Liver (tissue), 7 donors: ENCODE measurements at regions not wholly inside any gene's neighbourhood (a gene's known extent, or its start where the extent isn't known, plus 50 kb on each side); places are given as distances from the start of the nearest gene placed in this dataset.
A peak's percentile ranks its signal among the peaks of the same experiment; 100 is the strongest.

ENCODE experiments used
- DNase-seq: peaks from one replicate; pipeline ENCODE4 v3.0.0-alpha.2; 2017; ENCODE audit warnings: low spot score
- H3K27ac ChIP-seq, 2 donors: one replicate each; pipeline ENCODE4 v1.7.0; 2013; ENCODE audit warnings: inconsistent platforms in 2 of 2, low read length in 2 of 2, control low read depth in 1 of 2, low read depth in 1 of 2, mild to moderate bottlenecking in 1 of 2
- H3K27me3 ChIP-seq, 4 donors: one replicate each; pipeline versions ENCODE4 v1.6.1 to v1.7.0; 2013; ENCODE audit warnings: low read length in 3 of 4, inconsistent platforms in 1 of 4, mild to moderate bottlenecking in 1 of 4, moderate library complexity in 1 of 4; ENCODE audit not compliant: control insufficient read depth in 4 of 4, insufficient read depth in 4 of 4
- H3K36me3 ChIP-seq, 4 donors: one replicate each; pipeline versions ENCODE4 v1.6.1 to v1.7.0; 2013; ENCODE audit warnings: low read length in 3 of 4, mild to moderate bottlenecking in 3 of 4, low read depth in 1 of 4, moderate library complexity in 1 of 4; ENCODE audit not compliant: control insufficient read depth in 4 of 4, insufficient read depth in 3 of 4
- H3K4me1 ChIP-seq, 4 donors: one replicate each; pipeline versions ENCODE4 v1.6.1 to v1.7.0; 2013; ENCODE audit warnings: low read length in 3 of 4, mild to moderate bottlenecking in 3 of 4, moderate library complexity in 1 of 4; ENCODE audit not compliant: control insufficient read depth in 4 of 4, insufficient read depth in 4 of 4
- H3K4me3 ChIP-seq, 3 donors: one replicate each; pipeline versions ENCODE4 v1.6.1 to v1.7.0; 2013; ENCODE audit warnings: low read length in 3 of 3, control low read depth in 1 of 3, low read depth in 1 of 3, mild to moderate bottlenecking in 1 of 3
- H3K9ac ChIP-seq, 2 donors: one replicate each; pipeline ENCODE4 v1.7.0; 2013; ENCODE audit warnings: low read length in 2 of 2, mild to moderate bottlenecking in 2 of 2, moderate library complexity in 2 of 2, control low read depth in 1 of 2, low read depth in 1 of 2
- H3K9me3 ChIP-seq, 4 donors: one replicate each; pipeline versions ENCODE4 v1.6.1 to v1.7.0; 2013; ENCODE audit warnings: low read length in 3 of 4; ENCODE audit not compliant: control insufficient read depth in 4 of 4
- EGR1 ChIP-seq, 2 donors: IDR thresholded peaks; 2 replicates each; pipeline ENCODE4 v1.6.1; 2016 to 2018; ENCODE audit warnings: antibody characterized with exemption in 2 of 2, low read depth in 2 of 2
- FOXA1 ChIP-seq: IDR thresholded peaks from 2 replicates; pipeline ENCODE4 v1.6.1; 2016; ENCODE audit warnings: antibody characterized with exemption
- FOXA2 ChIP-seq: IDR thresholded peaks from 2 replicates; pipeline ENCODE4 v1.6.1; 2016; ENCODE audit warnings: antibody characterized with exemption
- GABPA ChIP-seq, 2 donors: IDR thresholded peaks in 1 of 2; conservative IDR thresholded peaks in 1 of 2; 2 replicates each; pipeline ENCODE4 v1.6.1; 2016; ENCODE audit warnings: antibody characterized with exemption in 2 of 2, mild to moderate bottlenecking in 1 of 2, moderate library complexity in 1 of 2
- HNF4A ChIP-seq, 2 donors: conservative IDR thresholded peaks; 2 replicates each; pipeline ENCODE4 v1.6.1; 2016; ENCODE audit warnings: antibody characterized with exemption in 2 of 2, mild to moderate bottlenecking in 2 of 2
- HNF4G ChIP-seq: IDR thresholded peaks from 2 replicates; pipeline ENCODE4 v1.6.1; 2016; ENCODE audit warnings: antibody characterized with exemption
- JUND ChIP-seq, 2 donors: IDR thresholded peaks; 2 replicates each; pipeline ENCODE4 v1.6.1; 2016; ENCODE audit warnings: antibody characterized with exemption in 2 of 2
- NR2F2 ChIP-seq: IDR thresholded peaks from 2 replicates; pipeline ENCODE4 v1.6.1; 2016; ENCODE audit warnings: antibody characterized with exemption
- RAD21 ChIP-seq, 2 donors: IDR thresholded peaks; 2 replicates each; pipeline ENCODE4 v1.6.1; 2016; ENCODE audit warnings: antibody characterized with exemption in 2 of 2, mild to moderate bottlenecking in 2 of 2
- RXRA ChIP-seq, 2 donors: IDR thresholded peaks; 2 replicates each; pipeline ENCODE4 v1.6.1; 2017 to 2018; ENCODE audit warnings: antibody characterized with exemption in 2 of 2, mild to moderate bottlenecking in 1 of 2
- SP1 ChIP-seq: IDR thresholded peaks from 2 replicates; pipeline ENCODE4 v1.6.1; 2018; ENCODE audit warnings: antibody characterized with exemption, mild to moderate bottlenecking
- TAF1 ChIP-seq: conservative IDR thresholded peaks from 2 replicates; pipeline ENCODE4 v1.6.1; 2016; ENCODE audit warnings: antibody characterized with exemption, mild to moderate bottlenecking
- YY1 ChIP-seq: IDR thresholded peaks from 2 replicates; pipeline ENCODE4 v1.6.1; 2016; ENCODE audit warnings: antibody characterized with exemption, mild to moderate bottlenecking
- WGBS: extraction: QIAGEN DNeasy Blood & Tissue Kit; methylation state at CpG from one replicate; pipeline ENCODE4 v1.1.7; 2013; 5-methylcytosine and 5-hydroxymethylcytosine counted together
- TF ChIP-seq, protein P1 (sequence below): IDR thresholded peaks from 2 replicates; pipeline ENCODE4 v1.6.1; 2016; ENCODE audit warnings: antibody characterized with exemption
- TF ChIP-seq, protein P2 (sequence below): IDR thresholded peaks from 2 replicates; pipeline ENCODE4 v1.6.1; 2016; ENCODE audit warnings: antibody characterized with exemption
- TF ChIP-seq, protein P3 (sequence below): IDR thresholded peaks from 2 replicates; pipeline ENCODE4 v1.6.1; 2016; ENCODE audit warnings: antibody characterized with exemption
- TF ChIP-seq, protein P4 (sequence below): IDR thresholded peaks from 2 replicates; pipeline ENCODE4 v1.6.1; 2016; ENCODE audit warnings: antibody characterized with exemption, mild to moderate bottlenecking
- donor health status: healthy.
- donor health status: healthy.
- donor health status: healthy.
- donor health status: healthy.

DNA sequence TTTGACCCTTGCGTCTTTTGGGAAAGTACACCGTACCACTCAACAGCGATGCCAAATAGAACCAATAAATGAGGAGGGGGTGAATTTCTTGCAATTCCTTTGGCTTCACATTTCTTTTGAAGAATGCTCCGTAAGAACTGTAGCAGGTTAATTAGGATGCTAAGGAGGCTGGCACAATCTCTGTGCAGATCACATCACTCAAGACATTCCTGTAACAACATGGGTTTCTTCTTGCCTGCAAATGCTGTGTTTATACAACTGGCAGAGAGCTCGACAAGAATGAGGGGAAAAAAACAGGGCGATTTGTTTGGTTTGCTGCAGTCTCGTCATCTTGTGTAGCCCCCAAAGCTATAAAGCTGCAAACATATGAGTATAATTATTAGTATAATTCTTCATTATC lies 424.8 kb upstream of the DCC start:
- Histone ChIP-seq H3K9me3 (no peaks in the 10 kb centered on the region), H3K36me3 (no peaks in the 10 kb centered on the region), H3K9ac (no peak overlapping the region), H3K27ac (no peak overlapping the region), H3K4me1 (no peaks in the 10 kb centered on the region), H3K27me3 (no peaks in the 10 kb centered on the region), H3K4me3 (no peak overlapping the region)
- WGBS: 74% methylated on average over 7 of the region's 7 CpGs
- DNase-seq: no peak
- TF ChIP-seq, protein P1, sequence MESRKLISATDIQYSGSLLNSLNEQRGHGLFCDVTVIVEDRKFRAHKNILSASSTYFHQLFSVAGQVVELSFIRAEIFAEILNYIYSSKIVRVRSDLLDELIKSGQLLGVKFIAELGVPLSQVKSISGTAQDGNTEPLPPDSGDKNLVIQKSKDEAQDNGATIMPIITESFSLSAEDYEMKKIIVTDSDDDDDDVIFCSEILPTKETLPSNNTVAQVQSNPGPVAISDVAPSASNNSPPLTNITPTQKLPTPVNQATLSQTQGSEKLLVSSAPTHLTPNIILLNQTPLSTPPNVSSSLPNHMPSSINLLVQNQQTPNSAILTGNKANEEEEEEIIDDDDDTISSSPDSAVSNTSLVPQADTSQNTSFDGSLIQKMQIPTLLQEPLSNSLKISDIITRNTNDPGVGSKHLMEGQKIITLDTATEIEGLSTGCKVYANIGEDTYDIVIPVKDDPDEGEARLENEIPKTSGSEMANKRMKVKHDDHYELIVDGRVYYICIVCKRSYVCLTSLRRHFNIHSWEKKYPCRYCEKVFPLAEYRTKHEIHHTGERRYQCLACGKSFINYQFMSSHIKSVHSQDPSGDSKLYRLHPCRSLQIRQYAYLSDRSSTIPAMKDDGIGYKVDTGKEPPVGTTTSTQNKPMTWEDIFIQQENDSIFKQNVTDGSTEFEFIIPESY: no peak
- TF ChIP-seq, protein P2, sequence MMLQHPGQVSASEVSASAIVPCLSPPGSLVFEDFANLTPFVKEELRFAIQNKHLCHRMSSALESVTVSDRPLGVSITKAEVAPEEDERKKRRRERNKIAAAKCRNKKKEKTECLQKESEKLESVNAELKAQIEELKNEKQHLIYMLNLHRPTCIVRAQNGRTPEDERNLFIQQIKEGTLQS: no peak
- no peak for TF ChIP-seq YY1
- TF ChIP-seq HNF4A (conservative IDR thresholded peaks at IDR 0.05): no peak
- no peak for TF ChIP-seq RXRA (IDR thresholded peaks at IDR 0.05)
- TF ChIP-seq, protein P3, sequence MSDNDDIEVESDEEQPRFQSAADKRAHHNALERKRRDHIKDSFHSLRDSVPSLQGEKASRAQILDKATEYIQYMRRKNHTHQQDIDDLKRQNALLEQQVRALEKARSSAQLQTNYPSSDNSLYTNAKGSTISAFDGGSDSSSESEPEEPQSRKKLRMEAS: no peak
- TF ChIP-seq JUND (IDR thresholded peaks at IDR 0.05): no peak

DNA sequence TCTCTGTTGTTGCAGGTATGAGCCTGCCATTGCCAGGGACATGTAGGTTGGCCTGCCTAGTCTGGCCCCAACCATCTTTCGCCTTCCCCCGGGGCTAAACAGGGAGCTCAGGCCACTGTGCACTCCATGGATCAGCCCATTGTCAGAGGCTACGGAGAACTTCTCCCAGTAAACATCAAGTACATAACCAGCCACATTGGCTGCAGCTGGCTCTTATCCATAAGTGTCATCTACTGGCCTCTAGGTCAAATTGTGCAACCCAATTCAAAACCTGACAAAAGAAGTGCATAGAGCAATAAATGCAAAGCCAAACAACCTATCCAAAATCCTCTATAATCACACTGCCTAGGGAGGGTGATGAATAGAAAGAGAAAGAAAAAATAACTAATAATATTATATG lies 418.1 kb upstream of the DCC start:
- no peaks in the 10 kb centered on the region for H3K27me3 ChIP-seq
- peaks cover 0 to 2% (median 0%) of the 10 kb centered on the region in 4 donors for H3K4me1 ChIP-seq
- DNase-seq: no peak
- no peaks in the 10 kb centered on the region for H3K36me3 ChIP-seq
- H3K4me3 ChIP-seq: no peak overlapping the region
- peak; percentile 49 for TF ChIP-seq HNF4G
- no peak for TF ChIP-seq TAF1
- TF ChIP-seq HNF4A (conservative IDR thresholded peaks at IDR 0.05): peak; percentile 86 to 87
- no peak for TF ChIP-seq NR2F2
- TF ChIP-seq FOXA1: no peak
- TF ChIP-seq, protein P2: no peak
- TF ChIP-seq EGR1 (IDR thresholded peaks at IDR 0.05; ENCODE audit: low read depth in 2 of 2): no peak
- TF ChIP-seq SP1: peak; percentile 24
- TF ChIP-seq, protein P4, sequence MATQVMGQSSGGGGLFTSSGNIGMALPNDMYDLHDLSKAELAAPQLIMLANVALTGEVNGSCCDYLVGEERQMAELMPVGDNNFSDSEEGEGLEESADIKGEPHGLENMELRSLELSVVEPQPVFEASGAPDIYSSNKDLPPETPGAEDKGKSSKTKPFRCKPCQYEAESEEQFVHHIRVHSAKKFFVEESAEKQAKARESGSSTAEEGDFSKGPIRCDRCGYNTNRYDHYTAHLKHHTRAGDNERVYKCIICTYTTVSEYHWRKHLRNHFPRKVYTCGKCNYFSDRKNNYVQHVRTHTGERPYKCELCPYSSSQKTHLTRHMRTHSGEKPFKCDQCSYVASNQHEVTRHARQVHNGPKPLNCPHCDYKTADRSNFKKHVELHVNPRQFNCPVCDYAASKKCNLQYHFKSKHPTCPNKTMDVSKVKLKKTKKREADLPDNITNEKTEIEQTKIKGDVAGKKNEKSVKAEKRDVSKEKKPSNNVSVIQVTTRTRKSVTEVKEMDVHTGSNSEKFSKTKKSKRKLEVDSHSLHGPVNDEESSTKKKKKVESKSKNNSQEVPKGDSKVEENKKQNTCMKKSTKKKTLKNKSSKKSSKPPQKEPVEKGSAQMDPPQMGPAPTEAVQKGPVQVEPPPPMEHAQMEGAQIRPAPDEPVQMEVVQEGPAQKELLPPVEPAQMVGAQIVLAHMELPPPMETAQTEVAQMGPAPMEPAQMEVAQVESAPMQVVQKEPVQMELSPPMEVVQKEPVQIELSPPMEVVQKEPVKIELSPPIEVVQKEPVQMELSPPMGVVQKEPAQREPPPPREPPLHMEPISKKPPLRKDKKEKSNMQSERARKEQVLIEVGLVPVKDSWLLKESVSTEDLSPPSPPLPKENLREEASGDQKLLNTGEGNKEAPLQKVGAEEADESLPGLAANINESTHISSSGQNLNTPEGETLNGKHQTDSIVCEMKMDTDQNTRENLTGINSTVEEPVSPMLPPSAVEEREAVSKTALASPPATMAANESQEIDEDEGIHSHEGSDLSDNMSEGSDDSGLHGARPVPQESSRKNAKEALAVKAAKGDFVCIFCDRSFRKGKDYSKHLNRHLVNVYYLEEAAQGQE: no peak
- TF ChIP-seq RAD21 (IDR thresholded peaks at IDR 0.05): peak; percentile 18 to 39
- TF ChIP-seq, protein P3: no peak
- TF ChIP-seq YY1: peak; percentile 45
- no peak for TF ChIP-seq FOXA2
- peak in 1 of 2 donors; percentile 39 for TF ChIP-seq JUND (IDR thresholded peaks at IDR 0.05)
- TF ChIP-seq RXRA (IDR thresholded peaks at IDR 0.05): peak in 1 of 2 donors; percentile 42
- TF ChIP-seq GABPA (IDR thresholded peaks at IDR 0.05 in 1 of 2, conservative IDR thresholded peaks at IDR 0.05 in 1 of 2): no peak
- no peak overlapping the region for H3K27ac ChIP-seq
- WGBS: 68% methylated on average over 3 of the region's 3 CpGs
- H3K9me3 ChIP-seq: no peaks in the 10 kb centered on the region
- no peak overlapping the region for H3K9ac ChIP-seq
